ENCODE measurements at regions not wholly inside any gene's neighbourhood (a gene's known extent, or its start where the extent isn't known, plus 50 kb on each side); places are given as distances from the start of the nearest gene placed in this dataset.

DNA sequence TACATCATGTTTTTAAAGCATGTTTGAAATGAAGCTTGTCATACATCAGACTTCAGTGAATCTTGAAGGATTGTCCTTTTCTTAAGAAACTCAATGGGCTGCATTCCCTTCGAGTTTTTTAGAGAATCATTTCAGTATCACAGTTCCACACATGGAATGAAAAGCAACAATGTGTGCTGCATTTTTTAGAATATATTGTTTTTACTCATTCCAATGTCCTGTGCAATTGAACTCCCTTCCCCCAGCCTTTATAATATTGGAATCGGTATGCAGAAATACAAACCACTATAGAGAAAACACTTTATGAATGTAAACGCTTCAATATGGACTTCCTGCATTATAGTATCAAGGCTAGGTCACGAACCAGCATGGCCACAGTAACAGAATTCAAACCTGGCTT, 634.4 kb downstream of the GATA3 start:
- BruUV-seq (replicated peaks): no TSS peak
- no peak overlapping the region for H3K9ac ChIP-seq (replicated peaks; ENCODE audit: extremely low read depth, insufficient read depth, low read length)
- dilution Hi-C loops (cut with MboI; ENCODE audit: extremely low pct_ligation_motif_present, low sequenced_read_pairs) (no loop called here), intact Hi-C loops (cut with micrococcal nuclease) (no loop called here)
- H3K79me2 ChIP-seq (ENCODE audit: control insufficient read depth, insufficient read depth, low read length): no peaks in the 10 kb centered on the region
- ChIA-PET CTCF (no interaction called here), POLR2A (no interaction called here)
- H3K9me3 ChIP-seq (replicated peaks; ENCODE audit: control insufficient read depth, insufficient read depth, low read length): no peaks in the 10 kb centered on the region
- H3K4me2 ChIP-seq (ENCODE audit: insufficient read depth, low read length): no peak overlapping the region
- no peak for DNase-seq (ENCODE audit: low read depth, low spot score)
- no peaks in the 10 kb centered on the region for H4K20me1 ChIP-seq (replicated peaks; ENCODE audit: control insufficient read depth, extremely low read depth, insufficient read depth, low read length)
- no peaks in the 10 kb centered on the region for H3K27me3 ChIP-seq (ENCODE audit: control insufficient read depth in 2 of 2, insufficient read depth in 2 of 2, low read length in 2 of 2)
- TF ChIP-seq GATA2 (IDR thresholded peaks at IDR 0.05; ENCODE audit: insufficient read depth, insufficient read length, low read depth, low read length) (no peak), CTCF (IDR thresholded peaks at IDR 0.05; ENCODE audit: extremely low read depth in 1 of 2, insufficient read depth in 1 of 2, low read depth in 1 of 2, low read length in 2 of 2) (no peak), JUN (IDR thresholded peaks at IDR 0.05; ENCODE audit: borderline replicate concordance, insufficient read depth, insufficient read length, low read depth) (no peak), POLR2A (IDR thresholded peaks at IDR 0.05; ENCODE audit: low read depth, low read length) (no peak), FOS (IDR thresholded peaks at IDR 0.05; ENCODE audit: borderline replicate concordance, insufficient read depth, low read length) (no peak), POLR2AphosphoS5 (IDR thresholded peaks at IDR 0.05; ENCODE audit: insufficient read depth, low read depth, low read length) (no peak), EZH2 (IDR thresholded peaks at IDR 0.05; ENCODE audit: borderline replicate concordance, low read depth, low read length, severe bottlenecking) (no peak), MYC (IDR thresholded peaks at IDR 0.05; ENCODE audit: low read depth, low read length) (no peak)
- TF ChIP-seq, protein P1, sequence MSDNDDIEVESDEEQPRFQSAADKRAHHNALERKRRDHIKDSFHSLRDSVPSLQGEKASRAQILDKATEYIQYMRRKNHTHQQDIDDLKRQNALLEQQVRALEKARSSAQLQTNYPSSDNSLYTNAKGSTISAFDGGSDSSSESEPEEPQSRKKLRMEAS (IDR thresholded peaks at IDR 0.05; ENCODE audit: insufficient read depth, insufficient read length): no peak
- no peaks in the 10 kb centered on the region for H3K4me1 ChIP-seq (ENCODE audit: control insufficient read depth, extremely low read depth, insufficient read depth, low read length)
- H3K27ac ChIP-seq (ENCODE audit: insufficient read depth, low read depth, low read length): no peak overlapping the region
- no peak for FAIRE-seq
- H3K36me3 ChIP-seq (ENCODE audit: control insufficient read depth in 2 of 2, extremely low read depth in 1 of 2, insufficient read depth in 2 of 2, low read length in 2 of 2): no peaks in the 10 kb centered on the region
- no peak overlapping the region for H2AFZ ChIP-seq (ENCODE audit: low read depth, low read length)
- no peak overlapping the region for H3K4me3 ChIP-seq (replicated peaks in 1 of 3; ENCODE audit: insufficient read depth in 1 of 3, low read depth in 1 of 3, low read length in 3 of 3)
- H3K9me1 ChIP-seq (replicated peaks; ENCODE audit: control insufficient read depth, extremely low read depth, insufficient read depth, low read length): no peaks in the 10 kb centered on the region

Data from endothelial cell of umbilical vein (primary cell).